HEK293 (cell line): ENCODE measurements at regions not wholly inside any gene's neighbourhood (a gene's known extent, or its start where the extent isn't known, plus 50 kb on each side); places are given as distances from the start of the nearest gene placed in this dataset.

Experiments
- CTCF ChIA-PET: fragments of 350-600 bp; formaldehyde crosslinking; extraction: SDS; loops from one replicate; lab custom pipeline; 2021; ENCODE audit warnings: antibody characterized with exemption; lab: Yijun Ruan, JAX
- POLR2A ChIA-PET: fragments of 300-600 bp; formaldehyde crosslinking; extraction: SDS; loops from one replicate; lab custom pipeline; 2020; ENCODE audit warnings: antibody characterized with exemption, inconsistent platforms; lab: Yijun Ruan, JAX
- H3K27ac ChIP-seq: fragments of 200-500 bp; sonication (Bioruptor generic); 2 replicates; pipeline ENCODE4 v1.5.1; 2014; ENCODE audit warnings: low read depth, low read length, control low read depth, inconsistent platforms; ENCODE audit errors: extremely low read depth
- H3K36me3 ChIP-seq, 2 experiments: fragments of 200-500 bp in 1 of 2; sonication (Bioruptor generic) in 1 of 2; 1 replicate in 1 of 2; 2 replicates in 1 of 2; pipeline ENCODE4 v1.5.1; 2014 to 2017; ENCODE audit warnings: inconsistent platforms in 2 of 2, low read length in 2 of 2; ENCODE audit not compliant: control insufficient read depth in 2 of 2, insufficient read depth in 1 of 2
- H3K4me1 ChIP-seq: fragments of 200-500 bp; sonication (Bioruptor generic); 2 replicates; pipeline ENCODE4 v1.5.1; 2014; ENCODE audit warnings: mild to moderate bottlenecking, low read length, inconsistent platforms; ENCODE audit not compliant: control insufficient read depth, insufficient read depth
- H3K4me3 ChIP-seq: 2 replicates; pipeline ENCODE4 v1.5.1; 2011; ENCODE audit warnings: low read depth, mild to moderate bottlenecking, control low read depth, low read length, moderate library complexity
- H3K9me3 ChIP-seq: fragments of 200-500 bp; sonication (Bioruptor generic); 2 replicates; pipeline ENCODE4 v1.5.1; 2014; ENCODE audit warnings: low read depth, low read length, inconsistent platforms; ENCODE audit not compliant: control insufficient read depth, insufficient read depth
- OVOL3 ChIP-seq: fragments of 450-650 bp; formaldehyde crosslinking; IDR thresholded peaks from 2 replicates; pipeline ENCODE4 v1.5.1; 2016; ENCODE audit warnings: missing biosample characterization, missing genetic modification characterization
- ZBTB17 ChIP-seq: fragments of 450-650 bp; formaldehyde crosslinking; IDR thresholded peaks from 2 replicates; pipeline ENCODE4 v1.5.1; 2016; ENCODE audit warnings: missing biosample characterization, missing genetic modification characterization
- ZBTB20 ChIP-seq: fragments of 450-650 bp; formaldehyde crosslinking; IDR thresholded peaks from 2 replicates; pipeline ENCODE4 v1.5.1; 2016; ENCODE audit warnings: missing biosample characterization, missing genetic modification characterization
- ZNF112 ChIP-seq: fragments of 450-650 bp; formaldehyde crosslinking; IDR thresholded peaks from 2 replicates; pipeline ENCODE4 v1.5.0; 2017; ENCODE audit warnings: missing biosample characterization, missing genetic modification characterization
- ZNF121 ChIP-seq: fragments of 450-650 bp; formaldehyde crosslinking; IDR thresholded peaks from 2 replicates; pipeline ENCODE4 v1.5.1; 2016; ENCODE audit warnings: missing biosample characterization, missing genetic modification characterization
- ZNF169 ChIP-seq: fragments of 450-650 bp; formaldehyde crosslinking; IDR thresholded peaks from 2 replicates; pipeline ENCODE4 v1.5.1; 2016; ENCODE audit warnings: missing biosample characterization, missing genetic modification characterization
- ZNF184 ChIP-seq: fragments of 450-650 bp; IDR thresholded peaks from 2 replicates; pipeline ENCODE4 v1.5.1; 2018; ENCODE audit warnings: missing biosample characterization, mild to moderate bottlenecking, missing genetic modification characterization
- ZNF202 ChIP-seq: fragments of 450-650 bp; formaldehyde crosslinking; IDR thresholded peaks from 2 replicates; pipeline ENCODE4 v1.5.1; 2016; ENCODE audit warnings: missing biosample characterization, missing genetic modification characterization, borderline replicate concordance
- ZNF248 ChIP-seq: fragments of 450-650 bp; formaldehyde crosslinking; IDR thresholded peaks from 2 replicates; pipeline ENCODE4 v1.5.1; 2017; ENCODE audit warnings: missing biosample characterization, missing genetic modification characterization
- ZNF404 ChIP-seq: fragments of 450-650 bp; formaldehyde crosslinking; IDR thresholded peaks from 2 replicates; pipeline ENCODE4 v1.5.1; 2017; ENCODE audit warnings: missing biosample characterization, missing genetic modification characterization
- ZNF473 ChIP-seq: fragments of 450-650 bp; formaldehyde crosslinking; IDR thresholded peaks from 2 replicates; pipeline ENCODE4 v1.5.1; 2017; ENCODE audit warnings: missing biosample characterization, missing genetic modification characterization
- ZNF704 ChIP-seq: fragments of 450-650 bp; formaldehyde crosslinking; IDR thresholded peaks from 2 replicates; pipeline ENCODE4 v1.5.1; 2016; ENCODE audit warnings: missing biosample characterization, missing genetic modification characterization
- ZNF791 ChIP-seq: fragments of 450-650 bp; formaldehyde crosslinking; IDR thresholded peaks from 2 replicates; pipeline ENCODE4 v1.5.1; 2016; ENCODE audit warnings: missing biosample characterization, missing genetic modification characterization
- ZNF792 ChIP-seq: fragments of 450-650 bp; formaldehyde crosslinking; IDR thresholded peaks from 2 replicates; pipeline ENCODE4 v1.5.1; 2016; ENCODE audit warnings: missing biosample characterization, missing genetic modification characterization
- ZNF830 ChIP-seq: fragments of 450-650 bp; IDR thresholded peaks from 2 replicates; pipeline ENCODE4 v1.5.0; 2018; ENCODE audit warnings: missing biosample characterization, missing genetic modification characterization, low read depth, mild to moderate bottlenecking, moderate library complexity
- ZNF843 ChIP-seq: fragments of 450-650 bp; formaldehyde crosslinking; IDR thresholded peaks from 2 replicates; pipeline ENCODE4 v1.5.1; 2016; ENCODE audit warnings: missing biosample characterization, missing genetic modification characterization
- TF ChIP-seq, protein P1 (sequence below): fragments of 450-650 bp; formaldehyde crosslinking; IDR thresholded peaks from 2 replicates; pipeline ENCODE4 v1.5.1; 2016; ENCODE audit warnings: missing biosample characterization, missing genetic modification characterization
- TF ChIP-seq, protein P2 (sequence below): fragments of 450-650 bp; formaldehyde crosslinking; IDR thresholded peaks from 2 replicates; pipeline ENCODE4 v1.5.1; 2016; ENCODE audit warnings: missing biosample characterization, missing genetic modification characterization
- TF ChIP-seq, protein P3 (sequence below): fragments of 450-650 bp; formaldehyde crosslinking; IDR thresholded peaks from 2 replicates; pipeline ENCODE4 v1.5.1; 2016; ENCODE audit warnings: missing biosample characterization, missing genetic modification characterization, borderline replicate concordance

GRCh38 chr4:24256066-24256465 is 328.3 kb downstream of the DHX15 start:
- ChIA-PET POLR2A (no interaction called here), CTCF (no interaction called here)
- H3K9me3 ChIP-seq: no peaks in the 10 kb centered on the region
- no peaks in the 10 kb centered on the region for H3K36me3 ChIP-seq
- H3K27ac ChIP-seq: no peak overlapping the region
- TF ChIP-seq ZNF248 (no peak), ZNF202 (no peak), ZNF792 (tag by site-specific recombination) (no peak), ZNF704 (tag by site-specific recombination) (no peak), ZNF112 (no peak), ZNF473 (tag by site-specific recombination) (no peak), ZBTB20 (tag by site-specific recombination) (no peak), ZNF404 (tag by site-specific recombination) (no peak), ZNF169 (tag by site-specific recombination) (no peak), ZBTB17 (no peak), ZNF791 (tag by site-specific recombination) (no peak), ZNF121 (tag by site-specific recombination) (no peak), ZNF843 (tag by site-specific recombination) (no peak), OVOL3 (no peak), ZNF830 (tag by site-specific recombination) (no peak), ZNF184 (tag by site-specific recombination) (no peak)
- TF ChIP-seq, protein P1, sequence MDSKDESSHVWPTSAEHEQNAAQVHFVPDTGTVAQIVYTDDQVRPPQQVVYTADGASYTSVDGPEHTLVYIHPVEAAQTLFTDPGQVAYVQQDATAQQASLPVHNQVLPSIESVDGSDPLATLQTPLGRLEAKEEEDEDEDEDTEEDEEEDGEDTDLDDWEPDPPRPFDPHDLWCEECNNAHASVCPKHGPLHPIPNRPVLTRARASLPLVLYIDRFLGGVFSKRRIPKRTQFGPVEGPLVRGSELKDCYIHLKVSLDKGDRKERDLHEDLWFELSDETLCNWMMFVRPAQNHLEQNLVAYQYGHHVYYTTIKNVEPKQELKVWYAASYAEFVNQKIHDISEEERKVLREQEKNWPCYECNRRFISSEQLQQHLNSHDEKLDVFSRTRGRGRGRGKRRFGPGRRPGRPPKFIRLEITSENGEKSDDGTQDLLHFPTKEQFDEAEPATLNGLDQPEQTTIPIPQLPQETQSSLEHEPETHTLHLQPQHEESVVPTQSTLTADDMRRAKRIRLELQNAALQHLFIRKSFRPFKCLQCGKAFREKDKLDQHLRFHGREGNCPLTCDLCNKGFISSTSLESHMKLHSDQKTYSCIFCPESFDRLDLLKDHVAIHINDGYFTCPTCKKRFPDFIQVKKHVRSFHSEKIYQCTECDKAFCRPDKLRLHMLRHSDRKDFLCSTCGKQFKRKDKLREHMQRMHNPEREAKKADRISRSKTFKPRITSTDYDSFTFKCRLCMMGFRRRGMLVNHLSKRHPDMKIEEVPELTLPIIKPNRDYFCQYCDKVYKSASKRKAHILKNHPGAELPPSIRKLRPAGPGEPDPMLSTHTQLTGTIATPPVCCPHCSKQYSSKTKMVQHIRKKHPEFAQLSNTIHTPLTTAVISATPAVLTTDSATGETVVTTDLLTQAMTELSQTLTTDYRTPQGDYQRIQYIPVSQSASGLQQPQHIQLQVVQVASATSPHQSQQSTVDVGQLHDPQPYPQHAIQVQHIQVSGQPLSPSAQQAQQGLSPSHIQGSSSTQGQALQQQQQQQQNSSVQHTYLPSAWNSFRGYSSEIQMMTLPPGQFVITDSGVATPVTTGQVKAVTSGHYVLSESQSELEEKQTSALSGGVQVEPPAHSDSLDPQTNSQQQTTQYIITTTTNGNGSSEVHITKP (tag by site-specific recombination): no peak
- TF ChIP-seq, protein P2, sequence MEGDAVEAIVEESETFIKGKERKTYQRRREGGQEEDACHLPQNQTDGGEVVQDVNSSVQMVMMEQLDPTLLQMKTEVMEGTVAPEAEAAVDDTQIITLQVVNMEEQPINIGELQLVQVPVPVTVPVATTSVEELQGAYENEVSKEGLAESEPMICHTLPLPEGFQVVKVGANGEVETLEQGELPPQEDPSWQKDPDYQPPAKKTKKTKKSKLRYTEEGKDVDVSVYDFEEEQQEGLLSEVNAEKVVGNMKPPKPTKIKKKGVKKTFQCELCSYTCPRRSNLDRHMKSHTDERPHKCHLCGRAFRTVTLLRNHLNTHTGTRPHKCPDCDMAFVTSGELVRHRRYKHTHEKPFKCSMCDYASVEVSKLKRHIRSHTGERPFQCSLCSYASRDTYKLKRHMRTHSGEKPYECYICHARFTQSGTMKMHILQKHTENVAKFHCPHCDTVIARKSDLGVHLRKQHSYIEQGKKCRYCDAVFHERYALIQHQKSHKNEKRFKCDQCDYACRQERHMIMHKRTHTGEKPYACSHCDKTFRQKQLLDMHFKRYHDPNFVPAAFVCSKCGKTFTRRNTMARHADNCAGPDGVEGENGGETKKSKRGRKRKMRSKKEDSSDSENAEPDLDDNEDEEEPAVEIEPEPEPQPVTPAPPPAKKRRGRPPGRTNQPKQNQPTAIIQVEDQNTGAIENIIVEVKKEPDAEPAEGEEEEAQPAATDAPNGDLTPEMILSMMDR: no peak
- TF ChIP-seq, protein P3, sequence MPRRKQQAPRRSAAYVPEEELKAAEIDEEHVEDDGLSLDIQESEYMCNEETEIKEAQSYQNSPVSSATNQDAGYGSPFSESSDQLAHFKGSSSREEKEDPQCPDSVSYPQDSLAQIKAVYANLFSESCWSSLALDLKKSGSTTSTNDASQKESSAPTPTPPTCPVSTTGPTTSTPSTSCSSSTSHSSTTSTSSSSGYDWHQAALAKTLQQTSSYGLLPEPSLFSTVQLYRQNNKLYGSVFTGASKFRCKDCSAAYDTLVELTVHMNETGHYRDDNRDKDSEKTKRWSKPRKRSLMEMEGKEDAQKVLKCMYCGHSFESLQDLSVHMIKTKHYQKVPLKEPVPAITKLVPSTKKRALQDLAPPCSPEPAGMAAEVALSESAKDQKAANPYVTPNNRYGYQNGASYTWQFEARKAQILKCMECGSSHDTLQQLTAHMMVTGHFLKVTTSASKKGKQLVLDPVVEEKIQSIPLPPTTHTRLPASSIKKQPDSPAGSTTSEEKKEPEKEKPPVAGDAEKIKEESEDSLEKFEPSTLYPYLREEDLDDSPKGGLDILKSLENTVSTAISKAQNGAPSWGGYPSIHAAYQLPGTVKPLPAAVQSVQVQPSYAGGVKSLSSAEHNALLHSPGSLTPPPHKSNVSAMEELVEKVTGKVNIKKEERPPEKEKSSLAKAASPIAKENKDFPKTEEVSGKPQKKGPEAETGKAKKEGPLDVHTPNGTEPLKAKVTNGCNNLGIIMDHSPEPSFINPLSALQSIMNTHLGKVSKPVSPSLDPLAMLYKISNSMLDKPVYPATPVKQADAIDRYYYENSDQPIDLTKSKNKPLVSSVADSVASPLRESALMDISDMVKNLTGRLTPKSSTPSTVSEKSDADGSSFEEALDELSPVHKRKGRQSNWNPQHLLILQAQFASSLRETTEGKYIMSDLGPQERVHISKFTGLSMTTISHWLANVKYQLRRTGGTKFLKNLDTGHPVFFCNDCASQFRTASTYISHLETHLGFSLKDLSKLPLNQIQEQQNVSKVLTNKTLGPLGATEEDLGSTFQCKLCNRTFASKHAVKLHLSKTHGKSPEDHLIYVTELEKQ (tag by site-specific recombination): no peak
- no peak overlapping the region for H3K4me3 ChIP-seq
- H3K4me1 ChIP-seq: no peaks in the 10 kb centered on the region
